ENCODE measurements at regions not wholly inside any gene's neighbourhood (a gene's known extent, or its start where the extent isn't known, plus 50 kb on each side); places are given as distances from the start of the nearest gene placed in this dataset.
"Not testable (repeated sequence)": the region's sequence is repeated elsewhere in the genome, so short reads cannot be mapped to it uniquely, and the experiment has no call there.

GRCh38 chr2:128603411-128603924 is 284.8 kb upstream of the HS6ST1 start:
- H3K27me3 ChIP-seq = no peaks in the 10 kb centered on the region
- TF ChIP-seq POLR2A (IDR thresholded peaks at IDR 0.05) = no peak
- TF ChIP-seq, protein P1, sequence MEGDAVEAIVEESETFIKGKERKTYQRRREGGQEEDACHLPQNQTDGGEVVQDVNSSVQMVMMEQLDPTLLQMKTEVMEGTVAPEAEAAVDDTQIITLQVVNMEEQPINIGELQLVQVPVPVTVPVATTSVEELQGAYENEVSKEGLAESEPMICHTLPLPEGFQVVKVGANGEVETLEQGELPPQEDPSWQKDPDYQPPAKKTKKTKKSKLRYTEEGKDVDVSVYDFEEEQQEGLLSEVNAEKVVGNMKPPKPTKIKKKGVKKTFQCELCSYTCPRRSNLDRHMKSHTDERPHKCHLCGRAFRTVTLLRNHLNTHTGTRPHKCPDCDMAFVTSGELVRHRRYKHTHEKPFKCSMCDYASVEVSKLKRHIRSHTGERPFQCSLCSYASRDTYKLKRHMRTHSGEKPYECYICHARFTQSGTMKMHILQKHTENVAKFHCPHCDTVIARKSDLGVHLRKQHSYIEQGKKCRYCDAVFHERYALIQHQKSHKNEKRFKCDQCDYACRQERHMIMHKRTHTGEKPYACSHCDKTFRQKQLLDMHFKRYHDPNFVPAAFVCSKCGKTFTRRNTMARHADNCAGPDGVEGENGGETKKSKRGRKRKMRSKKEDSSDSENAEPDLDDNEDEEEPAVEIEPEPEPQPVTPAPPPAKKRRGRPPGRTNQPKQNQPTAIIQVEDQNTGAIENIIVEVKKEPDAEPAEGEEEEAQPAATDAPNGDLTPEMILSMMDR (IDR thresholded peaks at IDR 0.05) = no peak
- no peaks in the 10 kb centered on the region for H3K36me3 ChIP-seq
- 89% methylated on average over 14 of the region's 14 CpGs for WGBS, 2 donors
- no peaks in the 10 kb centered on the region for H3K9me3 ChIP-seq
- no peak overlapping the region for H3K4me3 ChIP-seq (replicated peaks in 1 of 3)
- DNase-seq = no peak
- H3K27ac ChIP-seq = no peak overlapping the region
- H3K4me1 ChIP-seq = peaks cover 5 to 15% of the 10 kb centered on the region in 2 donors
- intact Hi-C loops (cut with DNase I) = loop anchor here (10.0 kb wide), 1 partner anchor 279 kb away; no protein-coding TSS in a partner anchor

- intact Hi-C loops (cut with DNase I) = loop anchor here (10.0 kb wide), 1 partner anchor 279 kb away; no protein-coding TSS in a partner anchor
- TF ChIP-seq, protein P1 (IDR thresholded peaks at IDR 0.05) = no peak
- TF ChIP-seq POLR2A (IDR thresholded peaks at IDR 0.05) = no peak
- Histone ChIP-seq H3K4me1 (peaks cover 5 to 21% of the 10 kb centered on the region in 2 donors), H3K9me3 (no peaks in the 10 kb centered on the region), H3K36me3 (no peaks in the 10 kb centered on the region), H3K27ac (no peak overlapping the region), H3K4me3 (replicated peaks in 1 of 3) (no peak overlapping the region), H3K27me3 (no peaks in the 10 kb centered on the region)
- DNase-seq = no peak
- 98 to 100% methylated on average over 2 of the region's 2 CpGs for WGBS, 2 donors
These were observed 285.4 kb upstream of the HS6ST1 start for GRCh38 chr2:128604045-128604444.

- peaks cover 5 to 21% of the 10 kb centered on the region in 2 donors for H3K4me1 ChIP-seq
- WGBS, 2 donors = 95 to 97% methylated on average over 12 of the region's 12 CpGs
- DNase-seq; H3K27ac ChIP-seq; H3K9me3 ChIP-seq; H3K27me3 ChIP-seq; H3K36me3 ChIP-seq; H3K4me3 ChIP-seq (replicated peaks in 1 of 3): not testable (repeated sequence)
- intact Hi-C loops (cut with DNase I) = loop anchor here (10.0 kb wide), 1 partner anchor 280 kb away; no protein-coding TSS in a partner anchor
These were observed 285.9 kb upstream of the HS6ST1 start for GRCh38 chr2:128604581-128604980.

- Histone ChIP-seq H3K4me3 (replicated peaks in 1 of 3) (no peak overlapping the region), H3K9me3 (no peaks in the 10 kb centered on the region), H3K4me1 (peaks cover 5 to 21% of the 10 kb centered on the region in 2 donors), H3K36me3 (no peaks in the 10 kb centered on the region), H3K27me3 (no peaks in the 10 kb centered on the region), H3K27ac (no peak overlapping the region)
- 85 to 91% methylated on average over 5 to 7 of the region's 7 CpGs for WGBS, 2 donors
- intact Hi-C loops (cut with DNase I) = loop anchor here (10.0 kb wide), 1 partner anchor 281 kb away; no protein-coding TSS in a partner anchor
- peak; percentile 14 to 20 for DNase-seq
- TF ChIP-seq, protein P1 (IDR thresholded peaks at IDR 0.05) = no peak
- TF ChIP-seq POLR2A (IDR thresholded peaks at IDR 0.05) = no peak
These were observed 286.8 kb upstream of the HS6ST1 start for GRCh38 chr2:128605421-128605820.

DNA sequence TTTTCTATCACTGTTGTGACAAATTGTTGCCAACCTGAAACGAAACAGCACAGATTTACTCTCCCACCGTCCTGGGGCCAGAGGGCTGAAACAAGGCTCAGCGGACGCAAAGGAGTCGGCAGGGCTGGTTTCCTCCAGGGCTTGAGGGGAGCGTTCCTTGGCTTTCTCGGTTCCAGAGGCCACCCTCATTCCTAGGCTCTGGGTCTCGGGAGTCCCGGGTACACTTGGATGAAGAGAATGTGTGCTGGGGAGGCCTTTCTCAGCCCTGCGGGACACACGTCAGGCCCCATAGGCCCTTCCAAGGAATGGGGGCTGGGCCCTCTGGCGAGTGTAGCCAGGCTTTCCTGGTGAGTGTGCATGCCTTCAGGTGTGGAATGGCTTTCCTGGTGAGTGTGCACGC is 287.3 kb upstream of the HS6ST1 start:
- Histone ChIP-seq H3K9me3 (no peaks in the 10 kb centered on the region), H3K27me3 (no peaks in the 10 kb centered on the region), H3K27ac (no peak overlapping the region), H3K4me3 (replicated peaks in 1 of 3) (no peak overlapping the region), H3K4me1 (peaks cover 5 to 21% of the 10 kb centered on the region in 2 donors), H3K36me3 (no peaks in the 10 kb centered on the region)
- TF ChIP-seq POLR2A (IDR thresholded peaks at IDR 0.05) = no peak
- TF ChIP-seq, protein P1 (IDR thresholded peaks at IDR 0.05) = no peak
- no peak for DNase-seq
- intact Hi-C loops (cut with DNase I) = loop anchor here (10.0 kb wide), 1 partner anchor 281 kb away; no protein-coding TSS in a partner anchor
- 94 to 96% methylated on average over 11 to 13 of the region's 13 CpGs for WGBS, 2 donors

All from thyroid gland (tissue), 4 donors.